ENCODE measurements at regions not wholly inside any gene's neighbourhood (a gene's known extent, or its start where the extent isn't known, plus 50 kb on each side); places are given as distances from the start of the nearest gene placed in this dataset.

DNA sequence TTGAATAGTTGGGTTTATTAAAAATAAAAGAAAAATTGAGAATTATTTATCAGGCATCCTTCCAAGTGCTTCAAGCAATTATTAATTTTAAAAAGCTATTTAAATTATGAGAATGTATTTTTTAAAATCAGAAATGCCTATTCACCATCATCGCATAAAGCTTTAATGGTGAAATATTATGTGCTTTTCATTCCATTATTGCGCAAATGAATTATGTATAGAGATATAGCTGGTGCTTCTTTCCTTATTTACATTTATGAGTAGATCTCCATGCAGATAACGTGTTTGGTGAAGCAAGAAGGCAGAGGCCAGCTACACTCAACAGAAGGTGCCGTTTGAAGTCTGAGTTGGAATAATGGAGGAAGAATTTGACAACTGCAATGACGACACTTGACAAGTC, 549.1 kb upstream of the DPP6 start:
- WGBS, 5 donors, result 79 to 86% (median 81%) methylated on average over 5 of the region's 5 CpGs
- Histone ChIP-seq H3K9me3 (peaks cover 0 to 24% (median 14%) of the 10 kb centered on the region in 4 donors), H3K27ac (no peak overlapping the region), H3K4me3 (no peak overlapping the region), H3K4me1 (no peaks in the 10 kb centered on the region), H3K27me3 (no peaks in the 10 kb centered on the region), H3K36me3 (no peaks in the 10 kb centered on the region)
- intact Hi-C loops (cut with DNase I; ENCODE audit: low total_unique reads), result no loop called here
- no peak for TF ChIP-seq POLR2AphosphoS5 (IDR thresholded peaks at IDR 0.05)
- TF ChIP-seq, protein P1, sequence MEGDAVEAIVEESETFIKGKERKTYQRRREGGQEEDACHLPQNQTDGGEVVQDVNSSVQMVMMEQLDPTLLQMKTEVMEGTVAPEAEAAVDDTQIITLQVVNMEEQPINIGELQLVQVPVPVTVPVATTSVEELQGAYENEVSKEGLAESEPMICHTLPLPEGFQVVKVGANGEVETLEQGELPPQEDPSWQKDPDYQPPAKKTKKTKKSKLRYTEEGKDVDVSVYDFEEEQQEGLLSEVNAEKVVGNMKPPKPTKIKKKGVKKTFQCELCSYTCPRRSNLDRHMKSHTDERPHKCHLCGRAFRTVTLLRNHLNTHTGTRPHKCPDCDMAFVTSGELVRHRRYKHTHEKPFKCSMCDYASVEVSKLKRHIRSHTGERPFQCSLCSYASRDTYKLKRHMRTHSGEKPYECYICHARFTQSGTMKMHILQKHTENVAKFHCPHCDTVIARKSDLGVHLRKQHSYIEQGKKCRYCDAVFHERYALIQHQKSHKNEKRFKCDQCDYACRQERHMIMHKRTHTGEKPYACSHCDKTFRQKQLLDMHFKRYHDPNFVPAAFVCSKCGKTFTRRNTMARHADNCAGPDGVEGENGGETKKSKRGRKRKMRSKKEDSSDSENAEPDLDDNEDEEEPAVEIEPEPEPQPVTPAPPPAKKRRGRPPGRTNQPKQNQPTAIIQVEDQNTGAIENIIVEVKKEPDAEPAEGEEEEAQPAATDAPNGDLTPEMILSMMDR (IDR thresholded peaks at IDR 0.05), result no peak
- no peak for TF ChIP-seq POLR2A (IDR thresholded peaks at IDR 0.05)
- no peak for TF ChIP-seq EP300 (IDR thresholded peaks at IDR 0.05)
- no peak for DNase-seq

DNA sequence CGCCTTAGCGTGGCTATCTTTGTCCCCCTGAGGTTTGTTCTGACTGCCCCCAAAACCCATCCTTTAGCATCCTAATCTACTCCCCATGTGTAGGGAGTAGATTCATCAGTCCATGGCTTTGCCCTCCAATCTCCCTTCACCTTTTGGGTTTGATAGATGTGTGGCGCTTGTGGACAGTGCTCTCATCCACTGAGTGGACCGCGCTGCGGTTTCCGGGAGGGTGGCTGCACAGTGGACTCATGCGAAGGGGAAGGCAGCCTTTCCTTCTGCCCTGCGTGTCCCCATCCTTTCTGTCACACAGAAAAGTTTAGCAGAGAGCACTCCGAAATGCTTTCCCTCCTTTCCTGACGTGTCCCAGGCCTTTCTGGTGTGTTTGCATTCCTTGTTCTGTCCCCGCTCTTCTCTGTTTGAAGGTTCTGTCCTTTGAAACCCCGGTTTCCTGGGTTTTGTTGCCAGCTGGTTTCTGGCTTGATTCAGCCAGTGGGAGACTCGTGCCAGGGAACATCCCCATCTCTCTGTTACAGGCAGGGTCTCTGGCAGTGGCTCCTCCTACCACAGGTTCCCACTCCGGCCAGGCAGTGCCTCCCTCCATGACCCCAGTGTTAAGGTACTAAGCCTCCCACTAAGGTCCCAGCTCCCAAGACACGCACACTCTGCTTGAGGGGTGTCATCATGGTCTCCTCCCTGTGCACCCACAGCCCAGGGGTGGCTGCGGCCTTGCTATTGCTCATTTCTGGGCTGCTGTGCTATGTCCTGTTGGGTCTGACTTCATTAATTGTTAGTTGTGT, 547.7 kb upstream of the DPP6 start:
- Histone ChIP-seq H3K27ac (no peak overlapping the region), H3K36me3 (no peaks in the 10 kb centered on the region), H3K4me3 (no peak overlapping the region), H3K9me3 (peaks cover 0 to 21% (median 12%) of the 10 kb centered on the region in 4 donors), H3K27me3 (no peaks in the 10 kb centered on the region), H3K4me1 (no peaks in the 10 kb centered on the region)
- intact Hi-C loops (cut with DNase I; ENCODE audit: low total_unique reads), result no loop called here
- 71 to 87% (median 82%) methylated on average over 17 of the region's 17 CpGs for WGBS, 5 donors
- DNase-seq, result no peak
- TF ChIP-seq EP300 (IDR thresholded peaks at IDR 0.05), result no peak

DNA sequence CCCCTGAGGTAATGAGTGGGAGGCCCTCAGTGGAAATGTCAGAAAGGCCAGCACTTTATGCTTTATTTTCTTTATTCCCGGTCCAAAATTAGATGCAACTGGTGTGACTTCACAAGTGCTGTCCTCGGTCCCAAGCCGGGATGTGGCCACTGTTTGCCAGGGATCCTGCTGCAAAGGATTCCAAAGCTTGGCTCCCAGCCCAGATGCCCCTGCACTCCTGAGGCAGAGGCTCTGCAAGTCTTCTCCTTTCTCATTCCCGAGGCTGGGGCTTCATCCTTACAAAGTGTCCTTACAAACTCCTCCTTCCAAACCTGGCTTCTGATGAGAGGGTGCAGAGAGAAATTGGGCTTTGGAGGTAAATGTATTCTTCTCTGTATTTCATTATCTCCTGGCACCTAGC, 544.3 kb upstream of the DPP6 start:
- Histone ChIP-seq H3K4me1 (no peaks in the 10 kb centered on the region), H3K27ac (no peak overlapping the region), H3K4me3 (no peak overlapping the region), H3K36me3 (no peaks in the 10 kb centered on the region), H3K27me3 (no peaks in the 10 kb centered on the region), H3K9me3 (peaks cover 0 to 19% (median 11%) of the 10 kb centered on the region in 4 donors)
- 52 to 80% (median 75%) methylated on average over 4 of the region's 4 CpGs for WGBS, 5 donors
- intact Hi-C loops (cut with DNase I; ENCODE audit: low total_unique reads), result no loop called here
- TF ChIP-seq POLR2AphosphoS5 (IDR thresholded peaks at IDR 0.05) (no peak), POLR2A (IDR thresholded peaks at IDR 0.05) (no peak), EP300 (IDR thresholded peaks at IDR 0.05) (no peak)
- TF ChIP-seq, protein P1 (IDR thresholded peaks at IDR 0.05), result no peak
- no peak for DNase-seq

DNA sequence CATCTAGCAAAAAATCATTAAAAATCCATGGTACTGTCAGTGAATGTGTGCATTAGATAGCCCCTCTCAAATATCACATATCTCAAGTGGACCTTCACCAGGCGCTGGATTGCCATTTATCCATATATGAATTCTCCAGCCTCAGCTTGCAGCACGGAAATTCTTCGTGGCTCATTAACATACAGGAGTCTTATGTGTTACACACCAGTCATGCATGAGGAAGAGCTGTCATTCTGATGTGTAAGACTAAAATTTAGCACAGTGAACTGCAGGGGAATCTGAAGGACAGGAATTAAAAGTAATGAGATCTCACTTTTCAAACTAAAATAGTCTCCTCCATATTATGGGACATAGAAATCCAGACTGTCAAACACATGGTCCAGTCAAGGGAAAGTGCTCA, 542.4 kb upstream of the DPP6 start:
- intact Hi-C loops (cut with DNase I; ENCODE audit: low total_unique reads), result no loop called here
- 56 to 76% (median 59%) methylated on average over 3 of the region's 3 CpGs for WGBS, 5 donors
- Histone ChIP-seq H3K4me3 (no peak overlapping the region), H3K4me1 (no peaks in the 10 kb centered on the region), H3K27ac (no peak overlapping the region), H3K27me3 (no peaks in the 10 kb centered on the region), H3K36me3 (no peaks in the 10 kb centered on the region), H3K9me3 (peaks cover 0 to 13% (median 10%) of the 10 kb centered on the region in 4 donors)
- no peak for DNase-seq
- TF ChIP-seq POLR2A (IDR thresholded peaks at IDR 0.05) (no peak), EP300 (IDR thresholded peaks at IDR 0.05) (no peak), POLR2AphosphoS5 (IDR thresholded peaks at IDR 0.05) (no peak)
- TF ChIP-seq, protein P1 (IDR thresholded peaks at IDR 0.05), result no peak

DNA sequence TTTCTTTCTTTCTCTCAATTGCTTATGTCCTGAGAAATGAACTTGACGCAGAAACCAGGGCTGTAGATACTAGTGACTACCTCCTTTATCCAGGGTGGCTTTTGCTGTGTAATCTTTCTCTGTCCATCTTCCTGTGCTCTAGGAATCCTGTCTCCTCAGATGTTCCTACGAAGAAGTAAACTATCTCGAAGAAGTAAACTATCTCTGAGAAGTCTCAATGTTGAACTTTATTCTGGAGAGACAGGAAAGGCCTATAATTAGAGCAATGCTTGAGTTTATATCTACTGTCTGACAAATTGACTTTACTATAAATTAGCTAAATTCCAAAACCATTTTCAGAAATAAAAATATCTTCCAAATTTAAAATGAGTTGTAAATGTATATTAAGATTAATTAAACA, 541.5 kb upstream of the DPP6 start:
- Histone ChIP-seq H3K27me3 (no peaks in the 10 kb centered on the region), H3K36me3 (no peaks in the 10 kb centered on the region), H3K4me1 (no peaks in the 10 kb centered on the region), H3K27ac (no peak overlapping the region), H3K4me3 (no peak overlapping the region), H3K9me3 (peaks cover 0 to 20% (median 10%) of the 10 kb centered on the region in 4 donors)
- intact Hi-C loops (cut with DNase I; ENCODE audit: low total_unique reads), result no loop called here
- TF ChIP-seq EP300 (IDR thresholded peaks at IDR 0.05) (no peak), POLR2A (IDR thresholded peaks at IDR 0.05) (no peak), POLR2AphosphoS5 (IDR thresholded peaks at IDR 0.05) (no peak)
- TF ChIP-seq, protein P1 (IDR thresholded peaks at IDR 0.05), result no peak
- WGBS, 5 donors, result 41 to 75% (median 59%) methylated on average over 3 of the region's 3 CpGs
- no peak for DNase-seq
